ENCODE measurements at regions not wholly inside any gene's neighbourhood (a gene's known extent, or its start where the extent isn't known, plus 50 kb on each side); places are given as distances from the start of the nearest gene placed in this dataset.

- H3K4me3 ChIP-seq (ENCODE audit: control insufficient read depth, low read depth, low read length) = no peak overlapping the region
- no peak for DNase-seq (ENCODE audit: low read depth)
- TF ChIP-seq CTCF (conservative IDR thresholded peaks at IDR 0.05; ENCODE audit: control insufficient read depth, insufficient read depth, low read depth, low read length) = no peak
Observed at GRCh38 chr13:111551204-111551820, 230.9 kb downstream of the TEX29 start.

- TF ChIP-seq CTCF (conservative IDR thresholded peaks at IDR 0.05; ENCODE audit: control insufficient read depth, insufficient read depth, low read depth, low read length) = no peak
- no peak overlapping the region for H3K4me3 ChIP-seq (ENCODE audit: control insufficient read depth, low read depth, low read length)
- no peak for DNase-seq (ENCODE audit: low read depth)
Observed at GRCh38 chr13:111552891-111553655, 232.6 kb downstream of the TEX29 start.

- no peak overlapping the region for H3K4me3 ChIP-seq (ENCODE audit: control insufficient read depth, low read depth, low read length)
- TF ChIP-seq CTCF (conservative IDR thresholded peaks at IDR 0.05; ENCODE audit: control insufficient read depth, insufficient read depth, low read depth, low read length) = no peak
- no peak for DNase-seq (ENCODE audit: low read depth)
Observed at GRCh38 chr13:111554539-111555267, 234.3 kb downstream of the TEX29 start.

- H3K4me3 ChIP-seq (ENCODE audit: control insufficient read depth, low read depth, low read length) = no peak overlapping the region
- no peak for TF ChIP-seq CTCF (conservative IDR thresholded peaks at IDR 0.05; ENCODE audit: control insufficient read depth, insufficient read depth, low read depth, low read length)
- DNase-seq (ENCODE audit: low read depth) = no peak
Observed at GRCh38 chr13:111555268-111555808, 234.9 kb downstream of the TEX29 start.

GRCh38 chr13:111555903-111556302, 235.5 kb downstream of the TEX29 start:
- no peak for TF ChIP-seq CTCF (conservative IDR thresholded peaks at IDR 0.05; ENCODE audit: control insufficient read depth, insufficient read depth, low read depth, low read length)
- no peak overlapping the region for H3K4me3 ChIP-seq (ENCODE audit: control insufficient read depth, low read depth, low read length)
- no peak for DNase-seq (ENCODE audit: low read depth)

- DNase-seq (ENCODE audit: low read depth) = no peak
- TF ChIP-seq CTCF (conservative IDR thresholded peaks at IDR 0.05; ENCODE audit: control insufficient read depth, insufficient read depth, low read depth, low read length) = no peak
- no peak overlapping the region for H3K4me3 ChIP-seq (ENCODE audit: control insufficient read depth, low read depth, low read length)
Observed at GRCh38 chr13:111556496-111556895, 236.1 kb downstream of the TEX29 start.
